ENCODE measurements at regions not wholly inside any gene's neighbourhood (a gene's known extent, or its start where the extent isn't known, plus 50 kb on each side); places are given as distances from the start of the nearest gene placed in this dataset.

GRCh38 chr5:36355516-36355915 lies 53.8 kb upstream of the RANBP3L start:
- H3K36me3 ChIP-seq (ENCODE audit: control insufficient read depth, insufficient read depth, low read length): no peaks in the 10 kb centered on the region
- no peak for DNase-seq (ENCODE audit: low read depth, low spot score)
- no peaks in the 10 kb centered on the region for H3K4me1 ChIP-seq (ENCODE audit: control insufficient read depth, insufficient read depth, low read length)
- no peaks in the 10 kb centered on the region for H3K9me3 ChIP-seq (ENCODE audit: control insufficient read depth, insufficient read depth, low read length)
- H3K27ac ChIP-seq (ENCODE audit: low read length): no peak overlapping the region
- H3K27me3 ChIP-seq (ENCODE audit: control insufficient read depth, insufficient read depth, low read length): no peaks in the 10 kb centered on the region
- no CpG with 5 or more reads among the region's 1 CpG for WGBS (ENCODE audit: insufficient coverage, insufficient read length)
- no peak overlapping the region for H3K4me3 ChIP-seq (ENCODE audit: low read length)

- WGBS (ENCODE audit: insufficient coverage, insufficient read length): no CpG with 5 or more reads among the region's 2 CpGs
- no peak for DNase-seq (ENCODE audit: low read depth, low spot score)
- H3K27ac ChIP-seq (ENCODE audit: low read length): no peak overlapping the region
- H3K27me3 ChIP-seq (ENCODE audit: control insufficient read depth, insufficient read depth, low read length): no peaks in the 10 kb centered on the region
- H3K36me3 ChIP-seq (ENCODE audit: control insufficient read depth, insufficient read depth, low read length): no peaks in the 10 kb centered on the region
- no peak overlapping the region for H3K4me3 ChIP-seq (ENCODE audit: low read length)
- no peaks in the 10 kb centered on the region for H3K4me1 ChIP-seq (ENCODE audit: control insufficient read depth, insufficient read depth, low read length)
- H3K9me3 ChIP-seq (ENCODE audit: control insufficient read depth, insufficient read depth, low read length): no peaks in the 10 kb centered on the region
Measured at GRCh38 chr5:36356915-36357314, 55.2 kb upstream of the RANBP3L start.

DNA sequence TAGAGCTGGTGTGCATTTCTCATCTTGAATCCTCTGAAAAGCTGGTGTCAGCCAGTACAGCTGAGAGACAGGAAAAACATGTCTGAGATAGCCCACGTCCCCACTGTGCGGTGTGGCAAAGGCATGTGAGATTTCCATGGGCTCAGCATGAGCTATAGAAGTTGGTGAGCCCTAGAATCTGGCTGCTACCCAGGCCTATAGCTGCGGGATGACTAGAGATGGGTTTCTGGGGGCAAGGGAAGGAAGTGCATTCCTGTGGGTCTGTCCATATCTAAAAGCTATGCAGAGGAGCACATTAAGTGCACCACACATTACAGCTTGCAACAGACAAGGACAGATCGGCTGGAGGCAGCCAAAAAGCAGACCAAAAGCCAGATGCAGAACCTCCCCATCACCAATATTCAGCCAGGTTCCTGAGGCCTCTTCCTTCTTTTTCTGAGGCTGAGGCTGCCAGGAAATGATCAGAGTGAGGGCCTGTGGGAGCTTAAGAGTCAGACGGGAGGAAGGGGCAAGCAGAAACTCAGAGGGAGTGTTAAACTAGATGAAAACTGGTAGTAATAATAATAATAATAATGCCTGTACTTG lies 55.8 kb upstream of the RANBP3L start:
- DNase-seq (ENCODE audit: low read depth, low spot score): no peak
- Histone ChIP-seq H3K4me1 (ENCODE audit: control insufficient read depth, insufficient read depth, low read length) (no peaks in the 10 kb centered on the region), H3K9me3 (ENCODE audit: control insufficient read depth, insufficient read depth, low read length) (no peaks in the 10 kb centered on the region), H3K36me3 (ENCODE audit: control insufficient read depth, insufficient read depth, low read length) (no peaks in the 10 kb centered on the region), H3K4me3 (ENCODE audit: low read length) (no peak overlapping the region), H3K27me3 (ENCODE audit: control insufficient read depth, insufficient read depth, low read length) (no peaks in the 10 kb centered on the region), H3K27ac (ENCODE audit: low read length) (no peak overlapping the region)
- WGBS (ENCODE audit: insufficient coverage, insufficient read length): no CpG with 5 or more reads among the region's 5 CpGs

GRCh38 chr5:36359267-36359666 lies 57.6 kb upstream of the RANBP3L start:
- Histone ChIP-seq H3K9me3 (ENCODE audit: control insufficient read depth, insufficient read depth, low read length) (no peaks in the 10 kb centered on the region), H3K4me3 (ENCODE audit: low read length) (no peak overlapping the region), H3K27ac (ENCODE audit: low read length) (no peak overlapping the region), H3K4me1 (ENCODE audit: control insufficient read depth, insufficient read depth, low read length) (no peaks in the 10 kb centered on the region), H3K27me3 (ENCODE audit: control insufficient read depth, insufficient read depth, low read length) (no peaks in the 10 kb centered on the region), H3K36me3 (ENCODE audit: control insufficient read depth, insufficient read depth, low read length) (no peaks in the 10 kb centered on the region)
- DNase-seq (ENCODE audit: low read depth, low spot score): no peak
- WGBS (ENCODE audit: insufficient coverage, insufficient read length): no CpG with 5 or more reads among the region's 6 CpGs

GRCh38 chr5:36360307-36360706 lies 58.6 kb upstream of the RANBP3L start:
- Histone ChIP-seq H3K4me3 (ENCODE audit: low read length) (no peak overlapping the region), H3K27ac (ENCODE audit: low read length) (no peak overlapping the region), H3K9me3 (ENCODE audit: control insufficient read depth, insufficient read depth, low read length) (no peaks in the 10 kb centered on the region), H3K36me3 (ENCODE audit: control insufficient read depth, insufficient read depth, low read length) (no peaks in the 10 kb centered on the region), H3K27me3 (ENCODE audit: control insufficient read depth, insufficient read depth, low read length) (no peaks in the 10 kb centered on the region), H3K4me1 (ENCODE audit: control insufficient read depth, insufficient read depth, low read length) (no peaks in the 10 kb centered on the region)
- no peak for DNase-seq (ENCODE audit: low read depth, low spot score)
- no CpG with 5 or more reads among the region's 1 CpG for WGBS (ENCODE audit: insufficient coverage, insufficient read length)

GRCh38 chr5:36363101-36363500 lies 61.4 kb upstream of the RANBP3L start:
- Histone ChIP-seq H3K4me3 (ENCODE audit: low read length) (no peak overlapping the region), H3K4me1 (ENCODE audit: control insufficient read depth, insufficient read depth, low read length) (no peaks in the 10 kb centered on the region), H3K9me3 (ENCODE audit: control insufficient read depth, insufficient read depth, low read length) (no peaks in the 10 kb centered on the region), H3K27ac (ENCODE audit: low read length) (no peak overlapping the region), H3K27me3 (ENCODE audit: control insufficient read depth, insufficient read depth, low read length) (no peaks in the 10 kb centered on the region), H3K36me3 (ENCODE audit: control insufficient read depth, insufficient read depth, low read length) (no peaks in the 10 kb centered on the region)
- WGBS (ENCODE audit: insufficient coverage, insufficient read length): no CpG with 5 or more reads among the region's 1 CpG
- peak; percentile 11 for DNase-seq (ENCODE audit: low read depth, low spot score)

- WGBS (ENCODE audit: insufficient coverage, insufficient read length): no CpG with 5 or more reads among the region's 2 CpGs
- DNase-seq (ENCODE audit: low read depth, low spot score): no peak
- no peaks in the 10 kb centered on the region for H3K27me3 ChIP-seq (ENCODE audit: control insufficient read depth, insufficient read depth, low read length)
- no peaks in the 10 kb centered on the region for H3K9me3 ChIP-seq (ENCODE audit: control insufficient read depth, insufficient read depth, low read length)
- no peak overlapping the region for H3K4me3 ChIP-seq (ENCODE audit: low read length)
- no peak overlapping the region for H3K27ac ChIP-seq (ENCODE audit: low read length)
- no peaks in the 10 kb centered on the region for H3K4me1 ChIP-seq (ENCODE audit: control insufficient read depth, insufficient read depth, low read length)
- H3K36me3 ChIP-seq (ENCODE audit: control insufficient read depth, insufficient read depth, low read length): no peaks in the 10 kb centered on the region
Measured at GRCh38 chr5:36363744-36364143, 62.0 kb upstream of the RANBP3L start.

- H3K4me1 ChIP-seq (ENCODE audit: control insufficient read depth, insufficient read depth, low read length): no peaks in the 10 kb centered on the region
- no peaks in the 10 kb centered on the region for H3K9me3 ChIP-seq (ENCODE audit: control insufficient read depth, insufficient read depth, low read length)
- no peaks in the 10 kb centered on the region for H3K27me3 ChIP-seq (ENCODE audit: control insufficient read depth, insufficient read depth, low read length)
- no CpG with 5 or more reads among the region's 4 CpGs for WGBS (ENCODE audit: insufficient coverage, insufficient read length)
- H3K27ac ChIP-seq (ENCODE audit: low read length): no peak overlapping the region
- DNase-seq (ENCODE audit: low read depth, low spot score): no peak
- H3K36me3 ChIP-seq (ENCODE audit: control insufficient read depth, insufficient read depth, low read length): no peaks in the 10 kb centered on the region
- H3K4me3 ChIP-seq (ENCODE audit: low read length): no peak overlapping the region
Measured at GRCh38 chr5:36364473-36364872, 62.8 kb upstream of the RANBP3L start.

DNA sequence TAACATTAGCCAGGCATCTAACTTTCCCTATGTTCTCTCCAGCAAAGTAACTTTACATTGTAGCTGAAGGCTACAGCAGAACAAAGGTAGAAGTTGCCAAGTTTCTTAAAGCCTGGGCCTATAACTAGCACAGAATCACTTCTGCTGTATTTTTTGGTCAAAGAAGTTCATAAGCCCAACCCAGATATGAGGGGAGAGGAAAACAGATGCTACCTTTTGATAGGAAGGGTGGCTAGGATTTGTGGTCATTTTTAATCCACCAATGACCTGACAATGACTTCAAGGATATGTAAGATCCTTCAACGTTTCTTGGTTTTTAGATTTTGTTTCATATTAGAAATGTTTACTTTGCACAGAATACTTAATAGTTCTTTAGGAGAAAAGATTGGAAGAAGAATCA lies 64.2 kb upstream of the RANBP3L start:
- H3K27me3 ChIP-seq (ENCODE audit: control insufficient read depth, insufficient read depth, low read length): no peaks in the 10 kb centered on the region
- no peaks in the 10 kb centered on the region for H3K36me3 ChIP-seq (ENCODE audit: control insufficient read depth, insufficient read depth, low read length)
- no peaks in the 10 kb centered on the region for H3K4me1 ChIP-seq (ENCODE audit: control insufficient read depth, insufficient read depth, low read length)
- WGBS (ENCODE audit: insufficient coverage, insufficient read length): no CpG with 5 or more reads among the region's 1 CpG
- DNase-seq (ENCODE audit: low read depth, low spot score): no peak
- H3K9me3 ChIP-seq (ENCODE audit: control insufficient read depth, insufficient read depth, low read length): no peaks in the 10 kb centered on the region
- H3K4me3 ChIP-seq (ENCODE audit: low read length): no peak overlapping the region
- no peak overlapping the region for H3K27ac ChIP-seq (ENCODE audit: low read length)

DNA sequence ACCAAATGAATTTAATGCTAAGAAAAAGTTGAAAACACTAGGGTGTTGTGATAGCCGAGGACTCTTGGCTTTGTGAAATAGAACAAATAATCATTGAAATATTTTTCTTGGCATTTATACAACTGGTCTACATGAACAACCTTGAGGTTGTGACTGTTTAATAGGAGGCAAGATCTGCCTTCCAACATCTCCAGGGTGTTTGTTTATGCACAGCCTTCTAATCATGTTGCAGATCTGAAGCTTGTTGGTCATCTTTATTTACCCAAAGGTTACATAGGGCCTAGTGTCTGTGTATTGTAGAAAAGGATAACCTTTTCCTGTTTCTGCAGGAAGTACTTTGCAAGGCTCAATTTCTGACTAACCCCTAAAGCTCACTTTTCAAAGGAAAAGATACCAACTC lies 65.2 kb upstream of the RANBP3L start:
- DNase-seq (ENCODE audit: low read depth, low spot score): no peak
- Histone ChIP-seq H3K36me3 (ENCODE audit: control insufficient read depth, insufficient read depth, low read length) (no peaks in the 10 kb centered on the region), H3K27ac (ENCODE audit: low read length) (no peak overlapping the region), H3K4me3 (ENCODE audit: low read length) (no peak overlapping the region), H3K9me3 (ENCODE audit: control insufficient read depth, insufficient read depth, low read length) (no peaks in the 10 kb centered on the region), H3K27me3 (ENCODE audit: control insufficient read depth, insufficient read depth, low read length) (no peaks in the 10 kb centered on the region), H3K4me1 (ENCODE audit: control insufficient read depth, insufficient read depth, low read length) (no peaks in the 10 kb centered on the region)
- whole genome bisulfite sequencing (ENCODE audit: insufficient coverage, insufficient read length): no CpG with 5 or more reads among the region's 1 CpG

DNA sequence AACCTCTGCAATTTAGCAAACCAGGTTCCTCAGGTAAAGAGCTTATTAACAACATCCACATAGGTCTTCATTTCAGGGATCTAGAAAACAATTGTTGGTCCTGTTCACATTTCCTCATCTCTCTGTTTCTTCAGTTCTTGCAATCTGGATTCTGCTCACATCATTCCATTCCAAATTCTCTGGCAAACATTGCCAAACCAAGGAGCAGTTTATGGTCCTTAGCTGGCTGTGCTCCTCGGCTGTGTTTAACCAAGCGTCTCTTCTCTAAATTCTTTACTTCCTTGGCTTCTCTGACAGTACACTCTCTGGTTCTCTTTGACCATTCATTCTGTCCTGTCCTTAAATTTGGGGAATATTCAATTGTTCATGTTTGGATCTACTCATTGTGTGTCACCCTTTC lies 65.8 kb upstream of the RANBP3L start:
- no peaks in the 10 kb centered on the region for H3K36me3 ChIP-seq (ENCODE audit: control insufficient read depth, insufficient read depth, low read length)
- H3K9me3 ChIP-seq (ENCODE audit: control insufficient read depth, insufficient read depth, low read length): no peaks in the 10 kb centered on the region
- H3K4me3 ChIP-seq (ENCODE audit: low read length): no peak overlapping the region
- no peaks in the 10 kb centered on the region for H3K4me1 ChIP-seq (ENCODE audit: control insufficient read depth, insufficient read depth, low read length)
- H3K27ac ChIP-seq (ENCODE audit: low read length): no peak overlapping the region
- H3K27me3 ChIP-seq (ENCODE audit: control insufficient read depth, insufficient read depth, low read length): no peaks in the 10 kb centered on the region
- no CpG with 5 or more reads among the region's 2 CpGs for WGBS (ENCODE audit: insufficient coverage, insufficient read length)
- no peak for DNase-seq (ENCODE audit: low read depth, low spot score)

All from iPS DF 6.9 (cell line).